GM19023 (cell line): ENCODE measurements at regions not wholly inside any gene's neighbourhood (a gene's known extent, or its start where the extent isn't known, plus 50 kb on each side); places are given as distances from the start of the nearest gene placed in this dataset.

Source experiments
- ATAC-seq: cut with Tn5 transposase; IDR thresholded peaks from one replicate; pipeline ENCODE4 v1.9.1; 2021; ENCODE audit warnings: mild to moderate bottlenecking, moderate library complexity; ENCODE audit not compliant: unreplicated experiment

DNA sequence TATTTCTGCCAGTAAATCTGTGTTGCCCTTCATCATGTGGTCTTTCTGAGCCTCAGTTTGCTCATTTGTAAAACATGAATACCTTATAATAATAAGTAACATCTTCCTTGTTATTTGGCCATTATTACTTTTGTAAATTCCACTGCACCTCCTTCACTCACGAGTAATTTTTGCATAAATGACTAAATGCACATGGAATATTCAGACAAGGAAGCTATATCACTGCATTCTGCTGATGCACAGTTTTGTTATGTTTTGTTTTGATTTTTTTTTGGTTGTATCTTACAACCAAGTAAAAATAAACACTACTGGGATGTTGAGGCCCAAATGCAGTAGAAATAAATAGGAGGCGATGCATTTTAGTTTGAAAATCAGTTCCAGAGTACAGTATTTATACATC lies 185.3 kb upstream of the POU3F3 start:
- no peak for ATAC-seq

DNA sequence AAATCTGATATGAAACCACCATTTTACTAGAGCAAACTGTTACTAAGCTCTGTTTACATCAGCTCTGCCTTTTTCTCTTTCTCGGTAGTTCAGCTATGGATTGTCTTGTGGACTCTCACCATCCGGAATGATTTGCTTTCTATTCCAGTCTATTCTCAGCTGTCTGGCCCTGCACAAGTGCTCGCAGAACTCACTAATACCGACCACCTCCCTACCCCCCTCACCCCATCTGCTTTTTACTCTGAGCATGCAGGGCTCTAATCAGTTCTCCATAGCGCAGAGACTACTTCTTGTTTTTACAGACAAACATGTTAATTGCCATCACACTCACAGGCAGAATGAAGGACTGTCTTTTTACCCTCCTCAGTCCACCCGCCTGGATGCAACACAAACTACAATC lies 180.7 kb upstream of the POU3F3 start:
- no peak for ATAC-seq

DNA sequence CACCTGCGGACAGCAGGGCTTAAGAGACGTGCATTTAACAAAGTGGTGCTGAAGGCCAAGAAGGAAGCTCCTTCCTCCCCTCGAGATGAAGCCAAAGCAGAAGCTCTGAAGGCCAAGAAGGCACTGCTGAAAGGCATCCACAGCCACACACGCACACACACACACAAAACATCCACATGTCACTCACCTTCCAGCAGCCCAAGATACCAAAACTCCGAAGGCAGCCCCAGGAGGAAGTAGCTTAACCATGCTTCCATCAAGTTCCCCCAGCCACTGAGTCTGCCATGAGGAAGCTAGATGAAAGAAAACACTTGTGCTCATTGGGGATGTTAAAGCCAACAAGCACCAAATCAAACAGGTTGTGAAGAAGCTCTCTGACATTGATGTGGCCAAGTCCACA lies 175.7 kb upstream of the POU3F3 start:
- ATAC-seq: no peak

DNA sequence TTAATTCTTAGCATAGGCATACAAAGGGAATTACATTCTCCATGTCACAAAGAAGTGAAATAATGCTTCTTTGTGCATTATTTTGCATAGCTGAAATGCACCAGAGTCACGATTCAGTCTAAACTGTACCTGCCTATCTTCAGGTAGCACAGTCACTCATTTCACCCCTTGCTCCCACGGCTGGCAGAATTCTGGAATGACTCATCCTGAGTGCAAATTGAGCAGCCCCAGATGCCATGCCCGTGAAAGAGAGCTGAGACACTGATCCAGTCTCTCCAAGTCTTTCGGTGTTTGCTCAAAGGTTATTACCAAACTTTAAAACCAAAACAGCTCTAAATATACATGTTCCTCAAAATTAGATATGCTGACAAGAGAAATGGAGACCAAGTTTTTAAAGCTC lies 168.3 kb upstream of the POU3F3 start:
- ATAC-seq: no peak

DNA sequence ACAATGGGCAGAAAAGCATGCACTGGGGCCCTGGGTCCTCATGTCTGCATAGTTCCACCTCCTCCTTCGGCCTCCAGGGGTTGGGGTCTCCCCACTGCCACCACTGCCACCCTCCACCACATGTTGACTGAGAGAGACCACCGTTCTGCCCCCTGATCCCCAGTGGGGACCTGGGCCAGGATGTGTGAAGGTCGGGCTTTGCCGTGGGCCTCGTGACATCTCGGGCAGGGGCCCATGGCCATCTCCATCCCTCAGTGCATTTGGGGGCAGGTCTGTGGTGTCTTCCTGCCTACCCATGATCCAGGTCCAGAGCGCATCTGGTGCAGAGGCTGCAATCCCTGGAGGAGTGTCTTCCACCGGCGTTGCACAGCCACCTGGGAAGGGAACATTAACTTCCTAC lies 166.8 kb upstream of the POU3F3 start:
- no peak for ATAC-seq

DNA sequence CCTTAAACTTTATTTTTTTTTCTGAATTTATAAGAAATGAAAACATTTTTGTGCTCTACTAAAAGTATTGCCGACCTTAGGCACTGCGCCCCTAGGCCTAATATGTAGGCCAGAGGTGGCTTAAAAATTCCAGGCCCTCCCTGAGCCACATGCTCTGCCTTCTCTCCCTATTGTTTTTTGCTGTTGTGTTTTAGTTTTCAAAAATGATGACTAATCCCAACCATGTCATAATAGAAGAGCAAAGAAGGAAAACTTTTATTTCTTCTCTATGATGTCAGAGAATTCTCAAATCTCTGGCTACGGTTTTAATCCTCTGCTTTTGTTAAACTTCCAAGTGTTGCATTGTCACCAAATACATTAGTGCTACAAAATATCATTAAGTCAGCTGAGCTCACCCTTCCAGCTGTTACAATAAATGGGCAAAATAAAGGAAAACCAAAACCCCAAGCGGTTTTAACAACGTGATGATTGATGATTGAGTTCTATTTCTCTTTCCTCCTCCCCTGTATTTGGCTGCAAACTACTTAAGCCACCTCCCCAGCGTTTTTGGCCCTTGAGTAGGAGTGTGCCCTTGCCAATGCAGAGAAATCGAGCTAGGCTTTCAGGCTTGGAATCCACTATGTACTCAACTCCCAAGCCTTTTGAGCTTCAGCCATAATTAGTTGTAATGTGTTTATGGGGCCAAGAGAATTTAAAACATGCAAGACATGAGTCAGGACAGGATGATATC lies 163.5 kb upstream of the POU3F3 start:
- no peak for ATAC-seq

DNA sequence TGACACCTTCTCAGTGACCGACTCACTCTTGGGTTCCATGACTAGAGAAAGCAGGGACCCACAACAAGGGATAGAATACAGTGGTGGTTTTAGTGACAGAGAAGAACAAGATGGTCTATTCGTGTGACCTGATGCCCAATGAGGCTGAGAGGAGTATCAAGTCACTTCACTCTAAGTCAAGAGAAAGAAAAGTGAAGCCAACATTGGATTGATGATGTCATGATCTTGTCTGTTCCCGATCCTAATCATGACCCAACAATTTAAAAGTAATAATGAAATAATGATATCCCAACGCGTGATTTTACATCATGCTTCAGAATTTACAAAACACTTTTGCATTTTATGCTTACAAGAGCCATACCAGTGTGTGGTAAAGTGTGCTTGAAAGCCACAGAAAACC lies 155.6 kb upstream of the POU3F3 start:
- ATAC-seq: no peak

DNA sequence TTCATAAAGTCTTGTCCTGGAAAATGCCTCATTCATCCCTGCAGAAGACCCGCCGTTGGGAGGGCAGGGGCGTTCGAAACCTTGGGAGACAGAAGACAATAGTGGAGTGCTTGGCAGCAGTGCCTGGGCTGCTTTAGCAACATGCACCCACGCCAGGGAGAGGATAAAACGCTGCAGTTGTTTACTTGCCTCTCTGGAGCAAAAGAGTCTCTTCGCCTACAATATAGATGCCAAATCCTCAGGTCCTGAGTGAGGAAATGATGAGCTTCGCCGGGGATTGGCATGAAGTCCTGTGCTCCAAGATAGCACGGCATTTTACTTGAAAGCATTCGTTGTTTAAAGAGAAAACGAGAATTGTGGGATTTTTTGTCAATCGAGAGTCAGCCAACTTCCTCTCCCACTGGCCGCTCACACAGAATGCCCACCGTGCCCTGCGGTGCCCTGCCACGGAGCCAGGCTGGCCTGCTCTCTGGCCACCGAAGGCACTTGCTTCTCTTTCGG lies 152.5 kb upstream of the POU3F3 start:
- no peak for ATAC-seq

DNA sequence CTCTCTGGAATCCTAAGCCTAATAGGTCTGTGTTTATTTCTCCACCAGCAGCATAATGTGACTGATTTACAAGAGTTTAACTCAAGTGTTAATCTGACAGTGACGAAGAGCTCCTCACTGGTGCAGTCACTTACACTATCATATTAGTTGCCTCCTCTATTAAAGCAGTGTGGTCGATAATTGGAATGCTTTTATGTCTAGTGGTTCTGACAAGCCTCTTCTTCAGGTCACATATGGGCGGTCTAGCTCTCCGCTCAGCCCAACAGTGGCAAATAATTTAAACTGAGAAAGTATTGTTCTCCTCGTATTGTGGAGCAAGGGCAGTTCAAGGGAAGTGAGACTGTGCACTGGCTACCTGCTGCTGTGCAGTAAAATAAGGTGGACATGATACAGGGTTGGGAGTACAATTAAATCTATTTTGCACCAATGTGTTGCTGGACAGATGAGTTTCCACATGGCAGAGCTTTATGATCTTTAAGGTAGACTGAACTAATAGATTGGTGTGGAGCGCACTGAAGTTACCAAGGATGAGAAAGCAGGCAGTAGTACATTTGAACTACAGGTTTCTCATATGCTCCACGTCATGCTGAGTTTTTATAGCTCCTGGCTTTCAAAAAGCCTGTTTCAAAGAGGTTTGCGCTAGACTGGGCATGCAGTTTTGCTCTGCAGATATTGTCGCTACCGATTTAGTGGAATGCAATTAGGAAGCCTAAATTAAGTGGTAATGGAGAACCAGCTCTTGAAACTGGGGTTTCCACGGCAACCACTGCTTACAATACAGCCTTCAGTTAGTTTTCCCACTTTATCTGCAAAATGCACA lies 151.7 kb upstream of the POU3F3 start:
- no peak for ATAC-seq

DNA sequence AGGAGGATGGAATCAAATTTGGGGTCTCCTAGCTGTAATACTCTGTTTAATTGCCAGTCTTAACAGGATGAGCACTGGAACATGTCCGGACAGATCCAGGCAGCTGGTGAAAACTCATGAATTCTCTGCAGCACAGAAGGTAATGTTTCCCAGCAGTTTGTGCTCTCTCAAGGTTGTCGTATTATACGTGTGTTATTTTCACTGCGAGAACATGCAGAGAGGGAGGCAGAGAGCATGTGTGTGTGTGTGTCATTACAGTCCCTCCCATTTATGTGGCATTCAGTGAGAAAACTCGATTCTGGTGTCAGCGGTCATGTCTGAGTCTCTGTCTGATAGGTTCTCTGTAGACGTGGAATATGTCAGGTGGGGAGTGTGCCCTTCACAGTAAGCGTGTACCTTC lies 150.2 kb upstream of the POU3F3 start:
- no peak for ATAC-seq

DNA sequence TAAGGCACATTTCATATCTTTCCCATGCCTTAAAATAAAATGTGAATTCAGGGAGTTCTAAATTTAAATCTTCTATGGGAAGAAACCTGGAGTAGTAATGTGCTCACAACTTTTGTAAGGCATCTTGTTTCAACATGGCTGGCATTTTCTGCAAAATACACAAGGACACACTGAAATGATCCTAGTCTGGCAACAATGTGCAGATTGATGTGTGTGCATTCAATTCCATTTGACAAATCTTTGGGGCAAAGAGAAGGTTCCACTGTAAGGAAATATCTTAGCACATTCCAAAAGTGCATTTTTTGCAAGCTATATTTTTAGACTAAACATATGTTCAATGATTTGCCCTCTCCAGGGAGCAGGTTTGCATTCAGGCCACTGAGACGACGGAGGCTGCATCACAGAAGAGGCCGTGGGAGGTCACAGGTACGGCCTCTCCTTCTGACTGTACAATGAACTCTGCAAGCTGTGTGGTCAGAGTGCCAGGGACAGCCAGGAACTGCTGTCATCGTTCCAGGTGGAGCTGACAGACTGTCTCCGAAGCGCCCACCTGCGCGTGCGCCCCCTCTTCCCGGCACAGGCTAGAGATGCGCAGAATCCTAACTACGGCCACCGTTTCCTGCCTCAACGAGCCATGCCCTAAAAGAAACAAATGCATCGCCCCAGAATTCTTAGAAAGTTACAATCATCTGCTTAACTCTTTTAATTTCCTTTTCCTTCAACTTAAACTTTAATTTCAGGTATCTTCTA lies 149.2 kb upstream of the POU3F3 start:
- ATAC-seq: no peak

DNA sequence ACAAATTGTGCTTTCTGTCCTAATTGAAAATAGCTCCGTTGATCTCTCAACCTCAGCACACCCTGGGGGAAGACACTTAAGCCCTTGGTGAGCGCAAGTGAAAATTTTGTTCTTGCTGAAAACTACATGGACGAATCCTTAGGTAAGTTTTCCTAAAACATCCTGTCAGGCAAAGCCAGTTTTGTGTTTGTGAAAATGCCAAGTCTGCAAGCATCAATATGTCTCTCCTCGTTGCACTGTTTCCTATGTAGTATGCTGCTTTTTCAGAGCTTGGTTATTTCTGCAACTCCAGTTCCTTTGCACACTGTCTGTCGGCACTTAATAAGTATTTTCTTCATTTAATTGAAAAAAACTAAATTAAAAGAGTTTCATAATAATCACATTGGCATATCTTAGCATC lies 146.9 kb upstream of the POU3F3 start:
- no peak for ATAC-seq

DNA sequence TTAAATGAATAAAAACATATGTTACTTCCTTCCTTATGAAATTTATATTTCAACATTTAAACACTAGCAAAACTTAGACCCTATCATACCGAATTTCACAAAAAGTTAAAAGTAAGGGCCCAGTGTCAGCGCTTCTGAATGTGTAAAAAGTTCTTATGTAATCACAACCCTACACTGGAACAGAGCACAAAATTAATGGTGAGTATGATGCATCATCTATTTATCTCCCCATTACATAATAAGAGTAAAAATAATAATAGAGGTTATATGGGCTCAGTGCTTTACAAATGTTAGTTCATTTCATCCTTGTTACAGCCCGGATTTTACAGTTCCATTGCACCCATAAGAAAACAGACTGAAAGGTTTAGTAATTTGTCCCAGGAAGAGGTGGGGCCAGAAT lies 144.9 kb upstream of the POU3F3 start:
- no peak for ATAC-seq

DNA sequence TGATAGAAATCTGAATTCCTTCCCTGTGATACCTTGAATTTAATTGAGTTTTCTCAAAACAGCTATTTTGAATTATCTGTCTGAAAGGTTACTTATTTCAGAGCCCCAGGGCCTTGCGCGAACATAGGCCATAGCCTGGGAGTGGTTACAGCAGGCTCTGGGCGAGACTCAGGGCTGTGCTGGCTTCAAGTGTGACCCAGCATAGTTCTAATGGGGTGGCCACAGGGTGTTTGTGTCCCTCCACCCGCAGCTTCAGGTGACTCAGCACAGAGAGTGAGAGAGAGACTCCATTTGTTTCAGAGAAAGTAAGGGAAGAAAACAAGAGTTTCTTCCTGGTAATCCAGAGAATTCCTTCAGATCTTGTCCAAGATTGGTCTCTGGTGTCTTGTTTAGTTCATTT lies 137.9 kb upstream of the POU3F3 start:
- ATAC-seq: no peak

DNA sequence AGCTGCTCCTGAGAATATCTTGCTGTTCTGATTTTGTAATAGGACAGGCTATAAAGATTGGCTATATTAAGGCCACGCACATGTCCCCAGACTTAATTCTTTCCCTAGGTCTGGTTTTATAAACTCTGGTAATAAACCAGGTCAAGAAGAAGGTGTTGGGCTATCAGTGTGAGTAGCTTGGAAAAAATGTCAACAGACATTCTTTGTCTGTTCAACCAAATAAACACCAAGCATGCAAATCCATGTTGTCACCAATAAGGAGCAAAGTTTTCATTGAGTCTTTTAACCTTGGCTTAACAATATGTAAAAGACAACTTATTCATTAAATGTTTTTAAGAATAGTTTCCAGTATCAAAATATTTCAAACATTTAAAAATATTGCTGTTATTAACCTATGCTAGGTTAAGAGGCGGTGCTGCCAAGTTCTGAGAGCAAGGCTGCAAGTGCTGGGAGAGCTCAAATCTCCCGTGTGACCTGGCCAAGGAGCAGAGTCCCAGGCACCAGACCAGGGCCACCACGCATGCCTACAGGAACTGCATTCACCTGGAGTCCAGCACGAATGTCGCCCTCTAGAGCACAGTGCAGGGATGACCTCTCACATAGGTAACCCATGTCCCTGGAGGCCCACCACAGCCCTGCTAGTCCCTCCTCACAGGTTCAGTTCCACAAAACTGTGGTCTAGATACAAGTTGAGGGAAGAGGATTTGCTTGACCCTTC lies 120.5 kb upstream of the POU3F3 start:
- ATAC-seq: peak; percentile 91

DNA sequence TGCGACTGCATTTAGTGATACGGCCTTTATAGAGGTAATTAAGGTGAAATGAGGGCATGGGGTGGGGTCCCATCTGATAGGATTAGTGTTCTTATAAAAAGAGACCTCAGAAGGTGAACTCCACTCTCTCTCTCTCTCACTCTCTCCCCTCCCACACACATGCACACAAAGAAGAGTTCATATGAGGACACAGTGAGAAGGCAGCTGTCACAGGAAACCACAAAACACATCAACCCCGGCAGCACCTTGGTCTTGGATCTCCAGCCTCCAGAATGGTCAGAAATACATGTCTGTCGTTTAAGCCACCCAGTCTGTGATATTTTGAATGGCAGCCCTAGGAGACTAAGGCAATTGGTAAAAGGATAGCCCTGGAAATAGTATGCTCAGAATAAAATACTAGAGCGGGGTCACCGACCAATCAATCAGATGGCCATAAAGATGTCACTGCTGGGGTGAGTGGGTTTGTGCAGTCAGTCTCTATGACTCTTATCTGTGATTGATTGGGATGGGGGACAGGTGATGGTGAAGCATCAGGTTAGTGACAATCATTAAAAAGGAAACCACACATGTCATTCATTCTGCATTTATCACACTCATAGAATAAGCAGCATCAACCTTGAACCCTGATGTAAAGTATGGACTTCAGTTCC lies 118.9 kb upstream of the POU3F3 start:
- no peak for ATAC-seq

DNA sequence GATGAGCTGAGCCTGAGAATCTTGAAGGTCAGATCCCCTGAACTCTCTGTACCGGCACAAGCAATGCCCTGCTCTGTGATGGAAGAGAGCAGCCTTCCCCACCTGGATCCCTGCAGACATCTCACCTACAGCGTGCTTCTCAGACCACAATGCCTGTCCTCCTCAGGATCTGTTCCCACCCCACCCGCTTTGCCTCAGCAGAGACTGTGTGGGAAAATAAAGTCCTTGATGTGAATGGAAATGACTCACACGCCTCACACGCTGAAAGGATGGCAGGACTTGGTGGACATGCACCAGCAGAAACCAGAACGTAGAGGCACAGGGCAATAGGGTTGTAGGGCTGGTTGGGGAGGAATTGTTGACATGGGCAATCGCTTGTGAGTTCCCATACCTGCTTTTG lies 117.9 kb upstream of the POU3F3 start:
- no peak for ATAC-seq

DNA sequence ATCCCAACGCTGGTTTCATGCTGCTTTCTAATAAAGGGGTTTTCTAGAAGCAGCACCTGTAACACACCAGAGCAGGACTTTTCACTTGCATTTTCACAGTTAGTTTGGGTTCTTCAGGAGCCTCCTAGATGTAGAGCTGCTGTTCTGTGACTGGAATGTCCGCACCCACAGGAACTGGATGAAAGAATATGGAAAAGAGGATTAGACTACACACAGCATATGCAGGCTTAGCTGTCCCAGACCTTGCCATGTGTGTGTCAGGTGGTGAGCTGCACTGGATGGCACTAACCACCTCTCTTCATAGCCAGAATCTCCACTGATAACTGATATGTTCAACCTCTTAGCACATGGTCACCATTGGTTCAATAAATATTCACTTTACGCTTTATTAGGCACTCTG lies 112.1 kb upstream of the POU3F3 start:
- ATAC-seq: no peak

DNA sequence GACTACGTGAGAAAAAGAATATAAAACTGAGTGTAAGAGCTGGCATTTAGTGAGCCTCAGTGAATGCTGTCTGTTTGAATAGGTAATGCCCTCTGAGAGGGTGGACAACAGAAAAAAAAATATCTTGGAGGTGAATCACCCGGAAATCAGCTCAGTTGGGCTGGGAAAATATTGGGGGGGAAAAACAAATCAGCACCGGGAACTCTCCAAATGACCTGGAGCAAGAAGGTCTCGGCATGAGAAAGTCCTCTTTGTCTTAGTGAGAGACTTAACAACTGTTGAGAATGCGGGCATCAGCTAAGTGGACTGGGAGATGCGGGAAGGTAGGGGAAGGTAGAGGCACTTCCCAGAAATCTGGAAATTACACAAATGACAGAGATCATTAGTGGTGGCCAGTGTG lies 109.4 kb upstream of the POU3F3 start:
- ATAC-seq: no peak

DNA sequence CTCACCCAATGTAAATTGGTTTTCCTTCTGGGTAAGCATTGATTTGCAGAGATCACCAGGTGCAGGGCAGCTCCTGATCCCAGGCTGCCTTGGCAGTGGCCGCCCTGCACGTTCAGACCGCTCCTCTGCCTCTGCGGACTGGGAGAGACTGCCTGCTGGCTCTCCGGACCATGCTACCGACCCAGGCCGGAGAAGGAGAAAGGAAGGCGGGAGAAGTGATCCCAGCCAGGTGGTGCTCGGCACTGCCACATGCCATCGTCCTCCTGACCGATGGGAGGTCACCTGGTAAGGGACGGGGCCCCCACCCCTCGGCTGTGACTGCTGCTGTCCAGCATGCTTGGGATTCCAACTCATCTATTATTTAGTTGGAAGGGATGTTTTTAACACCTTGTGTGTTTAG lies 108.1 kb upstream of the POU3F3 start:
- ATAC-seq: no peak

DNA sequence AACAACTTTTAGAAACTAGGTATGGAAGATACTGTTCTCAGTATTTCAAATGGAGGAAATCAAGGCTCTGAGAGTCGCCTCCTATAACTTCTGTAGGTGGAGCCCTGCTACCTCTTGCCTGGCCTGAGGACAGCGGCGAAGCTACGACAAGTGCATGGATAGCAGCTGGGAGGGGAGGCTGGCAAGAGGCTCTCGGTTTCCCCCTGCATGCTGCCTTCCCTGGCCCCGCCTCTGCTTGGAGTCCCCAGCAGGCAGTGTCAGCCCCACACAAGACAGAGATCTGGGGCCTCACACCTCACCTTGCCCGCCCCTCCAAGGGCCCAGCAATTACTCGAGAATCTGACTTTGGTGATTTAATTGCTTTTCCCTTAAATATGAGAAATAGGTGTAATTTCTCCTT lies 107.6 kb upstream of the POU3F3 start:
- no peak for ATAC-seq
